SK-N-MC (cell line): ENCODE measurements at regions not wholly inside any gene's neighbourhood (a gene's known extent, or its start where the extent isn't known, plus 50 kb on each side); places are given as distances from the start of the nearest gene placed in this dataset.

Experiments
- EZH2 ChIP-seq: fragments of 200-600 bp; sonication (generic); IDR thresholded peaks from one replicate; pipeline ENCODE4 v1.6.1; 2017; ENCODE audit warnings: antibody characterized with exemption
- POLR2AphosphoS5 ChIP-seq: IDR thresholded peaks from 2 replicates; pipeline ENCODE4 v1.6.1; 2012; ENCODE audit warnings: mild to moderate bottlenecking, low read depth, low read length, borderline replicate concordance

DNA sequence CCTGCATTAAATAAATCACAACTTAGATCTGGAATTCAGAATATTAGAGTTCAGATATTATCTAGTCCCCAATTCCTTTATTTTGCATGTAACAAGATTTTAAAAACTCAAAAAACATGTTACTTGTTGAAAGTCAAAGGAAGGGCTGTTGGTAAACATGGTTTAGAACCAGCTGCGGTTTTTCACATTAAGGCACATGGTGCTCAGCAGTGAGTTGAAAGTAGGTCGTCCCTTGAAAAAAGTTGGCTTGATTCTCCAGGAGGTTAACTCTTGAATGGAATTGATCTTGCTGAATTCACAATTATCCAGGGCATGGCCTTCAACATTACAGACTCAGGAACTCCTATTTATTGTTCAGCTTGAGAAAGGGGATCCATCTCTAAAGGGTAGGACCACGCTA lies 277.1 kb upstream of the DUSP10 start:
- TF ChIP-seq EZH2 (no peak), POLR2AphosphoS5 (no peak)
